ENCODE measurements at regions not wholly inside any gene's neighbourhood (a gene's known extent, or its start where the extent isn't known, plus 50 kb on each side); places are given as distances from the start of the nearest gene placed in this dataset.

GRCh38 chr1:106554294-106554693 is 502.2 kb upstream of the PRMT6 start:
- H3K27me3 ChIP-seq = no peaks in the 10 kb centered on the region
- no peaks in the 10 kb centered on the region for H3K4me1 ChIP-seq
- H3K9me3 ChIP-seq = no peaks in the 10 kb centered on the region
- H3K27ac ChIP-seq = no peak overlapping the region
- intact Hi-C loops (cut with DNase I) = no loop called here
- no peak overlapping the region for H3K4me3 ChIP-seq
- no peak for TF ChIP-seq CTCF (IDR thresholded peaks at IDR 0.05)
- H3K36me3 ChIP-seq = no peaks in the 10 kb centered on the region
- DNase-seq (ENCODE audit: low spot score in 2 of 2) = no peak

- no peaks in the 10 kb centered on the region for H3K27me3 ChIP-seq
- H3K4me3 ChIP-seq = no peak overlapping the region
- no peak for DNase-seq (ENCODE audit: low spot score in 2 of 2)
- no peaks in the 10 kb centered on the region for H3K9me3 ChIP-seq
- intact Hi-C loops (cut with DNase I) = no loop called here
- no peak for TF ChIP-seq CTCF (IDR thresholded peaks at IDR 0.05)
- no peaks in the 10 kb centered on the region for H3K36me3 ChIP-seq
- no peaks in the 10 kb centered on the region for H3K4me1 ChIP-seq
- no peak overlapping the region for H3K27ac ChIP-seq
Measured at GRCh38 chr1:106555571-106555970, 500.9 kb upstream of the PRMT6 start.

GRCh38 chr1:106564192-106564591 is 492.3 kb upstream of the PRMT6 start:
- DNase-seq (ENCODE audit: low spot score in 2 of 2) = no peak

GRCh38 chr1:106568201-106568974 is 488.1 kb upstream of the PRMT6 start:
- intact Hi-C loops (cut with DNase I) = no loop called here
- no peaks in the 10 kb centered on the region for H3K27me3 ChIP-seq
- H3K36me3 ChIP-seq = no peaks in the 10 kb centered on the region
- no peak overlapping the region for H3K4me3 ChIP-seq
- no peaks in the 10 kb centered on the region for H3K4me1 ChIP-seq
- no peak overlapping the region for H3K27ac ChIP-seq
- DNase-seq (ENCODE audit: low spot score in 2 of 2) = no peak
- H3K9me3 ChIP-seq = no peaks in the 10 kb centered on the region
- TF ChIP-seq CTCF (IDR thresholded peaks at IDR 0.05) = no peak

More at GRCh38 chr1:106564192-106564591, 492.3 kb upstream of the PRMT6 start:
- TF ChIP-seq CTCF (IDR thresholded peaks at IDR 0.05) = no peak
- H3K4me1 ChIP-seq = no peaks in the 10 kb centered on the region
- H3K27ac ChIP-seq = no peak overlapping the region
- H3K27me3 ChIP-seq = no peaks in the 10 kb centered on the region
- no peaks in the 10 kb centered on the region for H3K9me3 ChIP-seq
- no peaks in the 10 kb centered on the region for H3K36me3 ChIP-seq
- intact Hi-C loops (cut with DNase I) = no loop called here
- H3K4me3 ChIP-seq = no peak overlapping the region

- no peak overlapping the region for H3K27ac ChIP-seq
- H3K9me3 ChIP-seq = no peaks in the 10 kb centered on the region
- TF ChIP-seq CTCF (IDR thresholded peaks at IDR 0.05) = no peak
- H3K4me3 ChIP-seq = no peak overlapping the region
- no peak for DNase-seq (ENCODE audit: low spot score in 2 of 2)
- no peaks in the 10 kb centered on the region for H3K27me3 ChIP-seq
- intact Hi-C loops (cut with DNase I) = no loop called here
- H3K4me1 ChIP-seq = no peaks in the 10 kb centered on the region
- H3K36me3 ChIP-seq = no peaks in the 10 kb centered on the region
Measured at GRCh38 chr1:106571109-106571508, 485.4 kb upstream of the PRMT6 start.
